Thyroid gland (tissue), 4 donors: ENCODE measurements at regions not wholly inside any gene's neighbourhood (a gene's known extent, or its start where the extent isn't known, plus 50 kb on each side); places are given as distances from the start of the nearest gene placed in this dataset.

ENCODE experiments used
- DNase-seq, 2 donors: peaks; one replicate each; pipeline ENCODE4 v3.0.0-alpha.2; 2019
- H3K27ac ChIP-seq, 3 donors: fragments of 200-600 bp; sonication (generic); 1 replicate in 2 of 3; 2 replicates in 1 of 3; pipeline ENCODE4 v1.5.1; 2016 to 2019; ENCODE audit warnings: mild to moderate bottlenecking in 1 of 3, moderate library complexity in 1 of 3
- H3K27me3 ChIP-seq: fragments of 200-600 bp; sonication (generic); one replicate; pipeline ENCODE4 v1.5.1; 2019
- H3K36me3 ChIP-seq, 2 donors: fragments of 200-600 bp; sonication (generic); one replicate each; pipeline ENCODE4 v1.5.1; 2016 to 2019
- H3K4me1 ChIP-seq, 2 donors: fragments of 200-600 bp; sonication (generic); one replicate each; pipeline ENCODE4 v1.5.1; 2017 to 2019
- H3K4me3 ChIP-seq, 3 donors: fragments of 200-600 bp; sonication (generic); replicated peaks in 1 of 3; 1 replicate in 2 of 3; 2 replicates in 1 of 3; pipeline ENCODE4 v1.5.1; 2016; ENCODE audit warnings: mild to moderate bottlenecking in 1 of 3
- H3K9me3 ChIP-seq: fragments of 200-600 bp; sonication (generic); one replicate; pipeline ENCODE4 v1.5.1; 2017
- POLR2A ChIP-seq, 2 donors: fragments of 450-650 bp; IDR thresholded peaks; one replicate each; pipeline ENCODE4 v1.6.1; 2017; ENCODE audit warnings: antibody characterized with exemption in 2 of 2, mild to moderate bottlenecking in 2 of 2, moderate library complexity in 1 of 2
- WGBS, 2 donors: methylation state at CpG; one replicate each; pipeline ENCODE4 v1.1.5; 2017; 5-methylcytosine and 5-hydroxymethylcytosine counted together
- intact Hi-C: fragments of 100-400 bp; cut with DNase I; formaldehyde crosslinking; loops from one replicate; pipeline ENCODE4 v1.15.1; 2023
- TF ChIP-seq, protein P1 (sequence below), 6 experiments: fragments of 200-600 bp in 3 of 6; fragments of 450-650 bp in 3 of 6; sonication (generic) in 3 of 6; IDR thresholded peaks; one replicate each; pipeline ENCODE4 v1.5.1; 2016 to 2019; ENCODE audit warnings: antibody characterized with exemption in 6 of 6, mild to moderate bottlenecking in 2 of 6, inconsistent platforms in 1 of 6, moderate library complexity in 1 of 6

DNA sequence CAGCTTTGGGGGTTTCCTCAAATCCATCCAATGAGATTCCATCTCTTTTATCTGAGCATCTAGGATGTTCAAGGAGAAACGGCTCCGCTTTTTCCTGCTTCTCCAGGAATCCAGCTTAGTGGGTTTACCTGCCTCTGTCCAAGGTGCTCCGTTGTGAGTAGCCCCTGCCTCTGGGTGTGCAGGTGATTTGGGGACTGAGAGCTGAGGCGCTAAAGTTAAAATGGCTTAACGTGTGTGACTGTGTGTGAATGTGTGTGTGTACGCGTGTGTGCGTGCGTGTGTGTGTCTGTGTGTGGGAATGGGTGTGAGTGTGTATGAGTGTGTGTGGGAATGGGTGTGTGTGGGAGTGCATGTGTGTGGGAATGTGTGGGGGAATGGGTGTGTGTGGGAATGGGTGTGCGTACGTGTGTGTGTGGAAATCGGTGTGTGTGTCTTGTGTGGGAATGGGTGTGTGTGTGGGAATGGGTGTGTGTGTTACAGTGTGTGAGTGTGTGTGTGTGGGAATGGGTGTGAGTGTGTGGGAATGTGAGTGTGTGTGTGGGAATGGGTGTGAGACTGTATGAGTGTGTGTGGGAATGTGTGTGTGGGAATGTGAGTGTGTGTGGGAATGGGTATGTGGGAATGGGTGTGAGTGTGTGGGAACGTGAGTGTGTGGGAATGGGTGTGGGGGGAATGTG is 90.2 kb upstream of the INSIG1 start:
- no peak overlapping the region for H3K4me3 ChIP-seq
- intact Hi-C loops: loop anchor here (5.0 kb wide), 1 partner anchor 90 kb away; the partner anchor contains the start of gene INSIG1
- WGBS, 2 donors: 64 to 76% methylated on average over 13 of the region's 13 CpGs
- no peaks in the 10 kb centered on the region for H3K9me3 ChIP-seq
- TF ChIP-seq POLR2A (IDR thresholded peaks at IDR 0.05): no peak
- TF ChIP-seq, protein P1, sequence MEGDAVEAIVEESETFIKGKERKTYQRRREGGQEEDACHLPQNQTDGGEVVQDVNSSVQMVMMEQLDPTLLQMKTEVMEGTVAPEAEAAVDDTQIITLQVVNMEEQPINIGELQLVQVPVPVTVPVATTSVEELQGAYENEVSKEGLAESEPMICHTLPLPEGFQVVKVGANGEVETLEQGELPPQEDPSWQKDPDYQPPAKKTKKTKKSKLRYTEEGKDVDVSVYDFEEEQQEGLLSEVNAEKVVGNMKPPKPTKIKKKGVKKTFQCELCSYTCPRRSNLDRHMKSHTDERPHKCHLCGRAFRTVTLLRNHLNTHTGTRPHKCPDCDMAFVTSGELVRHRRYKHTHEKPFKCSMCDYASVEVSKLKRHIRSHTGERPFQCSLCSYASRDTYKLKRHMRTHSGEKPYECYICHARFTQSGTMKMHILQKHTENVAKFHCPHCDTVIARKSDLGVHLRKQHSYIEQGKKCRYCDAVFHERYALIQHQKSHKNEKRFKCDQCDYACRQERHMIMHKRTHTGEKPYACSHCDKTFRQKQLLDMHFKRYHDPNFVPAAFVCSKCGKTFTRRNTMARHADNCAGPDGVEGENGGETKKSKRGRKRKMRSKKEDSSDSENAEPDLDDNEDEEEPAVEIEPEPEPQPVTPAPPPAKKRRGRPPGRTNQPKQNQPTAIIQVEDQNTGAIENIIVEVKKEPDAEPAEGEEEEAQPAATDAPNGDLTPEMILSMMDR (IDR thresholded peaks at IDR 0.05): no peak
- no peaks in the 10 kb centered on the region for H3K4me1 ChIP-seq
- peak overlapping the region in 1 of 3 donors; percentile 71 for H3K27ac ChIP-seq
- no peaks in the 10 kb centered on the region for H3K36me3 ChIP-seq
- H3K27me3 ChIP-seq: no peaks in the 10 kb centered on the region
- no peak for DNase-seq

DNA sequence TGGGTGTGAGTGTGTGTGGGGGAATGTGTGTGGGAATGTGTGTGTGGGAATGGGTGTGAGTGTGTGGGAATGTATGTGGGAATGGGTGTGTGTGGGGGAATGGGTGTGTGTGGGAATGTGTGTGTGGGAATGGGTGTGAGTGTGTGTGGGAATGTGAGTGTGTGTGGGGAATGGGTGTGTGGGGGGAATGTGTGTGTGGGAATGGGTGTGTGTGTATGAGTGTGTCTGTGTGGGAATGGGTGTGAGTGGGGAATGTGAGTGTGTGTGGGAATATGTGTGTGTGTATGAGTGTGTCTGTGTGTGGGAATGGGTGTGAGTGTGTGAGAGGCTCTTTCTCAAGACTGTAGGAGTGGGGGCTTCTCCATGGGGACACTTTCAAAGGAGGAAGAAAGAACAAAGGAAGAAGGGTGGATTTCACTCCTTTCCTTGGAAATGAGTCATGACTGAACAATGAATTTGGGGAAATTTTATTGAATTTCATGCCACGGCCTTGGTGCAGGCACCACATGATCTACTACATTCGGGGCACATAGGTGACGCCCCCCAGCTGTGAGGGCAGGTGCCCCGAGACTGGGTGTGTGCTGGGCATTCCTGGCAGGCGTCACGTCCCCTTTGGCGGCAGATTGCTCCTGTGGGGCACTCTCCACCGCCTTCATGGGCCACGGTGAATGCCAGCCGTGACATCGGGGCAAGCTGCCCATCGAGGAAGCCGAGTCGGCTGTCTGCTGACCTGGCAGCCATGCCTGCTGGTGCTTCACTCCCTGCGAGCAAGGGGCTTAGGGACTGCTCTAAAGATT is 88.8 kb upstream of the INSIG1 start:
- DNase-seq: no peak
- WGBS, 2 donors: 59 to 80% methylated on average over 7 to 15 of the region's 15 CpGs
- Histone ChIP-seq H3K27ac (peak overlapping the region in 2 of 3 donors; percentile 24 to 40), H3K9me3 (no peaks in the 10 kb centered on the region), H3K4me1 (no peaks in the 10 kb centered on the region), H3K36me3 (no peaks in the 10 kb centered on the region), H3K27me3 (no peaks in the 10 kb centered on the region), H3K4me3 (no peak overlapping the region)
- no peak for TF ChIP-seq POLR2A (IDR thresholded peaks at IDR 0.05)
- TF ChIP-seq, protein P1 (IDR thresholded peaks at IDR 0.05): no peak
- intact Hi-C loops: loop anchor here (5.0 kb wide), 1 partner anchor 88 kb away; the partner anchor contains the start of gene INSIG1

DNA sequence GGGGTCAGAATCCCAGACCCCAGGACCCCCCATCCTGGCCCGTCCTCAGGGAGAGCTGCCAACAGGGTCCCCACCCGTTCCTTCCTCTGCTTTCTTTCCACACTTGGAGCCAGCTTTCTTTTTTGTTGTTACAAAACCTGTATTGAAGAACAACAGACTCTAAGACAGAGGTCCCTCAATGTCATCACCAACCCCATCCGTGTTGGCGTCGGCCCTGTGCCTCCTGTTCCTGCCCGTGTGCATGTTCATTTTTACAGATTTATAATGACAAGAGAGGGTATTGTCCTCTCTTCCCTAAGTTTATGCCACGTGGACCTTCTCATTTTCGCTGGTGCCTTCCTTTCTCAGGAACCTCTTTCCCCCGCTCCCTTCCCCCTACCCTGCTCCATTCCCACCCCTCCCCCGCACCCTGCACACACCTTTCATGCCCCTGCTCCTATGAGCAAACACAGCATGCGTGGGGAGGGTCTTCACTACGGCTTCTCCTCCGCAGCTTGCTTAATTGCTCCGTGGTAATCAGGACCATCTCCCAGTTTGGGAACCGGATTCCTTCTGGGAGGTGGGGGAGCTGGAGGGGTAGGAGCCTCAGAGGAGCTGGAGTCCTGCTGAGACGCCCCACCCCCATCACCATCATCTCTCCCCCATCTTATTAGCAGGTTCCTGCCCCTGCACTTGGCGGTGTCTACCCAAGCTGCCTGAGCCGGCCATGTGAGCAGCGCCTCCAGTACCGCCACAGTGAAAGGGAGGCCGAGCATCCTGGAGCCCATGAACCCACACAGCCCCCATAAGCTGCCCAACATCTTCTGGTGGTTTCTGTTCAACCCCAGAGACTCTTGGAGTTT is 88.0 kb upstream of the INSIG1 start:
- WGBS, 2 donors: 49 to 54% methylated on average over 16 to 19 of the region's 21 CpGs

DNA sequence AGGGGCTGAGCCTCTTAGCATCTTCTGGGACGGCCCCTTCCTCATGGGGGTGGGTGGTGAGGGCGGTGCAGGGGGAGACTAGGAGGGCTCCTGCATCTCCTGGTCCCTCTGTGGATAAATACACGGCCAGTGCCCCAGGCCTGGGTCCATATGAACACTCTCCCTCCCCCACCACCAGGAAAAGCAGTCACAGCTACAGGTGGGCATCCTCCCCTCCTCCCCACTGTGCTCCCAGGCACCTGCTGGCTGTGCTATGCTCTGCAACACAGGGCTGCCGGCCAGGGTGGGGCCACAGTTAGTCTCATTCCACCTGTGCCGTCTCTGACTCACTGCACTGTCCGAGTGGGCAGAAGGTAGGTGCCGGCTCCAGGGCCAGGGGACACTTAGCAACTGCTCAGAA is 87.3 kb upstream of the INSIG1 start:
- intact Hi-C loops: no loop called here
- WGBS, 2 donors: 63 to 72% methylated on average over 6 of the region's 7 CpGs
- Histone ChIP-seq H3K27ac (no peak overlapping the region), H3K4me3 (no peak overlapping the region), H3K36me3 (no peaks in the 10 kb centered on the region), H3K9me3 (no peaks in the 10 kb centered on the region), H3K4me1 (peaks cover 0 to 5% of the 10 kb centered on the region in 2 donors), H3K27me3 (no peaks in the 10 kb centered on the region)
- TF ChIP-seq POLR2A (IDR thresholded peaks at IDR 0.05): no peak
- TF ChIP-seq, protein P1 (IDR thresholded peaks at IDR 0.05): no peak
- no peak for DNase-seq

More for the DNA sequence above, 88.0 kb upstream of the INSIG1 start:
- intact Hi-C loops: loop anchor here (5.0 kb wide), 1 partner anchor 88 kb away; the partner anchor contains the start of gene INSIG1
- H3K27me3 ChIP-seq: no peaks in the 10 kb centered on the region
- no peak for DNase-seq
- no peak for TF ChIP-seq POLR2A (IDR thresholded peaks at IDR 0.05)
- TF ChIP-seq, protein P1 (IDR thresholded peaks at IDR 0.05): no peak
- peak overlapping the region in 2 of 3 donors; percentile 24 to 40 for H3K27ac ChIP-seq
- H3K4me1 ChIP-seq: peaks cover 0 to 1% of the 10 kb centered on the region in 2 donors
- no peaks in the 10 kb centered on the region for H3K36me3 ChIP-seq
- no peak overlapping the region for H3K4me3 ChIP-seq
- H3K9me3 ChIP-seq: no peaks in the 10 kb centered on the region
